Loucy (cell line): ENCODE measurements at regions not wholly inside any gene's neighbourhood (a gene's known extent, or its start where the extent isn't known, plus 50 kb on each side); places are given as distances from the start of the nearest gene placed in this dataset.

Experiments used
- EZH2phosphoT487 ChIP-seq: fragments of 200-600 bp; IDR thresholded peaks from 2 replicates; pipeline ENCODE4 v1.6.1; 2018; ENCODE audit warnings: antibody characterized with exemption, mild to moderate bottlenecking, moderate library complexity, borderline replicate concordance
- TF ChIP-seq, protein P1 (sequence below): fragments of 200-600 bp; sonication (generic); conservative IDR thresholded peaks from 2 replicates; pipeline ENCODE4 v1.5.1; 2014; ENCODE audit warnings: mild to moderate bottlenecking, antibody characterized with exemption, low read length

- TF ChIP-seq, protein P1, sequence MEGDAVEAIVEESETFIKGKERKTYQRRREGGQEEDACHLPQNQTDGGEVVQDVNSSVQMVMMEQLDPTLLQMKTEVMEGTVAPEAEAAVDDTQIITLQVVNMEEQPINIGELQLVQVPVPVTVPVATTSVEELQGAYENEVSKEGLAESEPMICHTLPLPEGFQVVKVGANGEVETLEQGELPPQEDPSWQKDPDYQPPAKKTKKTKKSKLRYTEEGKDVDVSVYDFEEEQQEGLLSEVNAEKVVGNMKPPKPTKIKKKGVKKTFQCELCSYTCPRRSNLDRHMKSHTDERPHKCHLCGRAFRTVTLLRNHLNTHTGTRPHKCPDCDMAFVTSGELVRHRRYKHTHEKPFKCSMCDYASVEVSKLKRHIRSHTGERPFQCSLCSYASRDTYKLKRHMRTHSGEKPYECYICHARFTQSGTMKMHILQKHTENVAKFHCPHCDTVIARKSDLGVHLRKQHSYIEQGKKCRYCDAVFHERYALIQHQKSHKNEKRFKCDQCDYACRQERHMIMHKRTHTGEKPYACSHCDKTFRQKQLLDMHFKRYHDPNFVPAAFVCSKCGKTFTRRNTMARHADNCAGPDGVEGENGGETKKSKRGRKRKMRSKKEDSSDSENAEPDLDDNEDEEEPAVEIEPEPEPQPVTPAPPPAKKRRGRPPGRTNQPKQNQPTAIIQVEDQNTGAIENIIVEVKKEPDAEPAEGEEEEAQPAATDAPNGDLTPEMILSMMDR, result no peak
- no peak for TF ChIP-seq EZH2phosphoT487
Observed at GRCh38 chr3:89685731-89686130, 578.3 kb downstream of the EPHA3 start.
